Trophoblast cell (in vitro differentiated cells and primary cell): ENCODE measurements at regions not wholly inside any gene's neighbourhood (a gene's known extent, or its start where the extent isn't known, plus 50 kb on each side); places are given as distances from the start of the nearest gene placed in this dataset.
A peak's percentile ranks its signal among the peaks of the same experiment; 100 is the strongest.

Experiments
- DNase-seq, 2 donors: peaks; one replicate each; pipeline ENCODE4 v3.0.0-alpha.2; 2016
- H2AFZ ChIP-seq: 2 replicates; pipeline ENCODE4 v1.6.1; 2013; ENCODE audit warnings: low read length, moderate library complexity, mild to moderate bottlenecking; ENCODE audit not compliant: insufficient read depth, poor library complexity
- H2AK5ac ChIP-seq: 2 replicates; pipeline ENCODE4 v1.6.1; 2013; ENCODE audit warnings: mild to moderate bottlenecking, low read length
- H2BK120ac ChIP-seq: 2 replicates; pipeline ENCODE4 v1.6.1; 2013; ENCODE audit warnings: low read length, mild to moderate bottlenecking, moderate library complexity; ENCODE audit not compliant: insufficient read depth, poor library complexity
- H2BK12ac ChIP-seq: 2 replicates; pipeline ENCODE4 v1.6.1; 2013; ENCODE audit warnings: mild to moderate bottlenecking, low read length, moderate library complexity
- H2BK5ac ChIP-seq: 2 replicates; pipeline ENCODE4 v1.6.1; 2013; ENCODE audit warnings: low read length, low read depth, moderate library complexity, mild to moderate bottlenecking; ENCODE audit not compliant: poor library complexity
- H3K14ac ChIP-seq: 2 replicates; pipeline ENCODE4 v1.6.1; 2013; ENCODE audit warnings: mild to moderate bottlenecking, low read length
- H3K18ac ChIP-seq: 2 replicates; pipeline ENCODE4 v1.6.1; 2013; ENCODE audit warnings: mild to moderate bottlenecking, low read length
- H3K23ac ChIP-seq: 2 replicates; pipeline ENCODE4 v1.6.1; 2013; ENCODE audit warnings: low read length
- H3K27ac ChIP-seq: 2 replicates; pipeline ENCODE4 v1.5.1; 2013; ENCODE audit warnings: low read depth, mild to moderate bottlenecking, inconsistent platforms, low read length, moderate library complexity
- H3K27me3 ChIP-seq: 2 replicates; pipeline ENCODE4 v1.6.1; 2013; ENCODE audit warnings: inconsistent platforms, mild to moderate bottlenecking, low read length, moderate library complexity; ENCODE audit not compliant: insufficient read depth
- H3K36me3 ChIP-seq, 2 experiments: 1 replicate in 1 of 2; 2 replicates in 1 of 2; pipeline ENCODE4 v1.6.1; 2013; ENCODE audit warnings: low read length in 2 of 2, mild to moderate bottlenecking in 2 of 2, moderate library complexity in 1 of 2; ENCODE audit not compliant: insufficient read depth in 2 of 2, control insufficient read depth in 1 of 2
- H3K4ac ChIP-seq: 2 replicates; pipeline ENCODE4 v1.6.1; 2013; ENCODE audit warnings: low read depth, mild to moderate bottlenecking, low read length, moderate library complexity
- H3K4me1 ChIP-seq, 2 experiments: 1 replicate in 1 of 2; 2 replicates in 1 of 2; pipeline ENCODE4 v1.6.1; 2013; ENCODE audit warnings: low read length in 2 of 2, mild to moderate bottlenecking in 2 of 2, moderate library complexity in 1 of 2; ENCODE audit not compliant: insufficient read depth in 2 of 2, control insufficient read depth in 1 of 2
- H3K4me2 ChIP-seq: 2 replicates; pipeline ENCODE4 v1.6.1; 2013; ENCODE audit warnings: inconsistent platforms, mild to moderate bottlenecking, low read length, moderate library complexity
- H3K4me3 ChIP-seq: 2 replicates; pipeline ENCODE4 v1.5.1; 2013; ENCODE audit warnings: mild to moderate bottlenecking, low read depth, low read length, inconsistent platforms
- H3K79me1 ChIP-seq: one replicate; pipeline ENCODE4 v1.6.1; 2013; ENCODE audit warnings: low read length
- H3K79me2 ChIP-seq: 2 replicates; pipeline ENCODE4 v1.6.1; 2013; ENCODE audit warnings: low read length, mild to moderate bottlenecking; ENCODE audit not compliant: control insufficient read depth, insufficient read depth, poor library complexity
- H3K9ac ChIP-seq: 2 replicates; pipeline ENCODE4 v1.6.1; 2013; ENCODE audit warnings: mild to moderate bottlenecking, low read length
- H3K9me3 ChIP-seq: 2 replicates; pipeline ENCODE4 v1.6.1; 2013; ENCODE audit warnings: low read depth, mild to moderate bottlenecking, control low read depth, inconsistent platforms, low read length; ENCODE audit not compliant: insufficient read depth
- H4K12ac ChIP-seq: 2 replicates; pipeline ENCODE4 v1.6.1; 2013; ENCODE audit warnings: low read depth, mild to moderate bottlenecking, low read length, moderate library complexity
- H4K8ac ChIP-seq: 2 replicates; pipeline ENCODE4 v1.6.1; 2013; ENCODE audit warnings: low read depth, mild to moderate bottlenecking, low read length, moderate library complexity
- H4K91ac ChIP-seq: one replicate; pipeline ENCODE4 v1.6.1; 2013; ENCODE audit warnings: low read depth, mild to moderate bottlenecking, low read length, moderate library complexity
- WGBS: extraction: QIAGEN DNeasy Blood & Tissue Kit; methylation state at CpG from one replicate; pipeline ENCODE4 v1.1.7; 2013; ENCODE audit warnings: missing lambda C conversion rate; ENCODE audit not compliant: insufficient read length, insufficient coverage; ENCODE audit errors: extremely low coverage; 5-methylcytosine and 5-hydroxymethylcytosine counted together

GRCh38 chr6:154604119-154604518 is 93.6 kb upstream of the CNKSR3 start:
- no peak overlapping the region for H2BK12ac ChIP-seq
- no peaks in the 10 kb centered on the region for H3K4me1 ChIP-seq
- no peak overlapping the region for H4K12ac ChIP-seq
- H3K79me2 ChIP-seq = no peaks in the 10 kb centered on the region
- H2AK5ac ChIP-seq = no peak overlapping the region
- H3K9me3 ChIP-seq = no peaks in the 10 kb centered on the region
- no peak overlapping the region for H3K14ac ChIP-seq
- no peaks in the 10 kb centered on the region for H3K79me1 ChIP-seq
- H3K9ac ChIP-seq = no peak overlapping the region
- H2AFZ ChIP-seq = no peak overlapping the region
- H2BK120ac ChIP-seq = no peak overlapping the region
- H3K4me3 ChIP-seq = peak overlapping the region; percentile 25
- no peak for DNase-seq
- H3K4me2 ChIP-seq = no peak overlapping the region
- H3K36me3 ChIP-seq = no peaks in the 10 kb centered on the region
- H2BK5ac ChIP-seq = no peak overlapping the region
- no peak overlapping the region for H3K23ac ChIP-seq
- no peak overlapping the region for H3K18ac ChIP-seq
- no peaks in the 10 kb centered on the region for H3K27me3 ChIP-seq
- H3K4ac ChIP-seq = no peak overlapping the region
- no peak overlapping the region for H4K91ac ChIP-seq
- H3K27ac ChIP-seq = no peak overlapping the region
- WGBS = no CpG with 5 or more reads among the region's 8 CpGs
- H4K8ac ChIP-seq = no peak overlapping the region

GRCh38 chr6:154605178-154605881 is 94.8 kb upstream of the CNKSR3 start:
- Histone ChIP-seq H2BK120ac (no peak overlapping the region), H3K9ac (no peak overlapping the region)
- WGBS = no CpG with 5 or more reads among the region's 8 CpGs

GRCh38 chr6:154605882-154606370 is 95.4 kb upstream of the CNKSR3 start:
- H4K12ac ChIP-seq = no peak overlapping the region
- no peak overlapping the region for H2AK5ac ChIP-seq
- H3K18ac ChIP-seq = no peak overlapping the region
- no peak overlapping the region for H3K4ac ChIP-seq
- no peaks in the 10 kb centered on the region for H3K27me3 ChIP-seq
- no peak overlapping the region for H3K9ac ChIP-seq
- H3K23ac ChIP-seq = no peak overlapping the region
- no peak overlapping the region for H4K91ac ChIP-seq
- H4K8ac ChIP-seq = no peak overlapping the region
- H3K79me1 ChIP-seq = no peaks in the 10 kb centered on the region
- no peaks in the 10 kb centered on the region for H3K36me3 ChIP-seq
- H2BK12ac ChIP-seq = no peak overlapping the region
- no peak overlapping the region for H3K4me3 ChIP-seq
- no peak overlapping the region for H2BK120ac ChIP-seq
- no peaks in the 10 kb centered on the region for H3K9me3 ChIP-seq
- no peak overlapping the region for H2BK5ac ChIP-seq
- H3K14ac ChIP-seq = no peak overlapping the region
- H2AFZ ChIP-seq = no peak overlapping the region
- no CpG with 5 or more reads among the region's 7 CpGs for WGBS
- H3K4me2 ChIP-seq = no peak overlapping the region
- H3K4me1 ChIP-seq = no peaks in the 10 kb centered on the region
- no peak for DNase-seq
- no peak overlapping the region for H3K27ac ChIP-seq
- no peaks in the 10 kb centered on the region for H3K79me2 ChIP-seq

More at GRCh38 chr6:154605178-154605881, 94.8 kb upstream of the CNKSR3 start:
- H4K8ac ChIP-seq = no peak overlapping the region
- H3K27me3 ChIP-seq = no peaks in the 10 kb centered on the region
- H3K79me1 ChIP-seq = no peaks in the 10 kb centered on the region
- H3K4me3 ChIP-seq = no peak overlapping the region
- no peak for DNase-seq
- no peak overlapping the region for H4K91ac ChIP-seq
- H3K4me1 ChIP-seq = no peaks in the 10 kb centered on the region
- H2BK12ac ChIP-seq = no peak overlapping the region
- H2AFZ ChIP-seq = no peak overlapping the region
- no peaks in the 10 kb centered on the region for H3K79me2 ChIP-seq
- H3K27ac ChIP-seq = no peak overlapping the region
- no peak overlapping the region for H2BK5ac ChIP-seq
- no peak overlapping the region for H3K23ac ChIP-seq
- H2AK5ac ChIP-seq = no peak overlapping the region
- H3K18ac ChIP-seq = no peak overlapping the region
- no peak overlapping the region for H3K4me2 ChIP-seq
- no peak overlapping the region for H4K12ac ChIP-seq
- H3K9me3 ChIP-seq = no peaks in the 10 kb centered on the region
- H3K36me3 ChIP-seq = no peaks in the 10 kb centered on the region
- no peak overlapping the region for H3K4ac ChIP-seq
- no peak overlapping the region for H3K14ac ChIP-seq

GRCh38 chr6:154606457-154606856 is 96.0 kb upstream of the CNKSR3 start:
- Histone ChIP-seq H2BK5ac (no peak overlapping the region), H3K36me3 (no peaks in the 10 kb centered on the region), H3K4me1 (no peaks in the 10 kb centered on the region), H3K23ac (no peak overlapping the region), H2BK12ac (no peak overlapping the region), H2AK5ac (no peak overlapping the region), H2BK120ac (no peak overlapping the region), H3K27ac (no peak overlapping the region), H2AFZ (no peak overlapping the region), H4K12ac (no peak overlapping the region), H3K4me2 (no peak overlapping the region), H3K4me3 (no peak overlapping the region), H3K9ac (no peak overlapping the region), H3K79me1 (no peaks in the 10 kb centered on the region), H3K79me2 (no peaks in the 10 kb centered on the region), H3K18ac (no peak overlapping the region), H3K27me3 (no peaks in the 10 kb centered on the region), H4K8ac (no peak overlapping the region), H3K9me3 (no peaks in the 10 kb centered on the region), H4K91ac (no peak overlapping the region), H3K4ac (no peak overlapping the region), H3K14ac (no peak overlapping the region)
- WGBS = no CpG with 5 or more reads among the region's 9 CpGs
- peak in 1 of 2 donors; percentile 22 for DNase-seq
